ENCODE measurements at regions not wholly inside any gene's neighbourhood (a gene's known extent, or its start where the extent isn't known, plus 50 kb on each side); places are given as distances from the start of the nearest gene placed in this dataset.
"Not testable (repeated sequence)": the region's sequence is repeated elsewhere in the genome, so short reads cannot be mapped to it uniquely, and the experiment has no call there.

DNA sequence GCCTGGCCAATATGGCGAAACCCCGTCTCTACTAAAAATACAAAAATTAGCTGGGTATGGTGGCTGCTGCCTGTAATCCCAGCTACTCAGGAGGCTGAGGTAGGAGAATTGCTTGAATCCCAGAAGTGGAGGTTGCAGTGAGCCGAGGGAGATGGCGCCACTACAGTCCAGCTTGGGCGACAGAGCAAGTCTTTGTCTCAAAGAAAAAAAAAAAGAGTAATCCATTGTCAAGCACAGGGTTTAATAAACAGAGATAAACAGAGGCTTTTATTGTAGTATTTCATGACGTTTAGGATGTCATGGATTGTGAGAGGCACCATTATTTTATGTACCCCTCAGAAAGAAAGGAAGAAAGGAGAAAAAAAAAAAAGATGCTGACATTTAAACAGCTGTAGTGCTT lies 75.2 kb upstream of the RNU2-1 start:
- no peaks in the 10 kb centered on the region for H3K27me3 ChIP-seq (ENCODE audit: control insufficient read depth, low read length)
- H3K27ac ChIP-seq (ENCODE audit: low read depth, low read length) = no peak overlapping the region
- no peak for TF ChIP-seq CTCF (IDR thresholded peaks at IDR 0.05; ENCODE audit: low read depth, low read length, poor library complexity, severe bottlenecking)
- TF ChIP-seq EZH2phosphoT487 (IDR thresholded peaks at IDR 0.05; ENCODE audit: borderline replicate concordance, low read length) = no peak
- no peaks in the 10 kb centered on the region for H3K9me2 ChIP-seq (replicated peaks; ENCODE audit: control insufficient read depth, low read length)
- no peaks in the 10 kb centered on the region for H3K36me3 ChIP-seq (ENCODE audit: control insufficient read depth, low read length)
- H3K9me3 ChIP-seq (ENCODE audit: control insufficient read depth, insufficient read depth, low read length) = no peaks in the 10 kb centered on the region
- H3K4me1 ChIP-seq (ENCODE audit: control insufficient read depth, low read length) = no peaks in the 10 kb centered on the region
- 0 out of 2 replicates have a peak, but pooled peaks cover 9% of the 10 kb centered on the region for H3F3A ChIP-seq (ENCODE audit: control insufficient read depth, insufficient read depth)
- H3K79me2 ChIP-seq (ENCODE audit: control insufficient read depth, low read length) = no peaks in the 10 kb centered on the region
- H4K20me1 ChIP-seq (ENCODE audit: control insufficient read depth, insufficient read depth, low read depth, low read length) = no peaks in the 10 kb centered on the region
- no peak overlapping the region for H3K4me3 ChIP-seq (ENCODE audit: low read length)
- no peak overlapping the region for H3K4me2 ChIP-seq (ENCODE audit: low read length)

- H3K9me2 ChIP-seq (replicated peaks; ENCODE audit: control insufficient read depth, low read length); H3K27ac ChIP-seq (ENCODE audit: low read depth, low read length); H3K4me1 ChIP-seq (ENCODE audit: control insufficient read depth, low read length); H3K4me3 ChIP-seq (ENCODE audit: low read length); H4K20me1 ChIP-seq (ENCODE audit: control insufficient read depth, insufficient read depth, low read depth, low read length); H3K4me2 ChIP-seq (ENCODE audit: low read length); H3K79me2 ChIP-seq (ENCODE audit: control insufficient read depth, low read length); H3F3A ChIP-seq (ENCODE audit: control insufficient read depth, insufficient read depth); H3K27me3 ChIP-seq (ENCODE audit: control insufficient read depth, low read length); H3K36me3 ChIP-seq (ENCODE audit: control insufficient read depth, low read length); H3K9me3 ChIP-seq (ENCODE audit: control insufficient read depth, insufficient read depth, low read length): not testable (repeated sequence)
Observed at GRCh38 chr17:43304792-43305191, 71.0 kb upstream of the RNU2-1 start.

DNA sequence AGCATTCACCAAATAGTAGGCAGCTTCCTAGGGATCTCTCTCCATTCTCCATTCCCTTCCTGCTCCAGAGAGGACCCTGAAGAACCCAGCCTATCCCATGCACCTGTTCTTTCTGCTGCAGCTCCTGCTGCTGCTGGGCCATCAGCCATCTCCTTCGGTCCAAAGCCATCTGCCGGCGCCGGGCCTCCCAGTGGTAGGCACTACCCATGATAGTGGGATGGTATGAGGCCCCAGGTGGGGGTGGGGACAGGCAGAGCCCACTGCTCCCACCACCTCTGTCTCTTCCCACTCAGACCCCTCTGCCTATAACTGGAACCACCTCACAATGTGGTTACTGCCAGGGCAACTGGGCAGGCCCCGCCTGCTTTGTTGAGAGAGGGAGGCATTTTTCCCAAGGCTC lies 69.3 kb upstream of the RNU2-1 start:
- H3K4me1 ChIP-seq (ENCODE audit: control insufficient read depth, low read length); H4K20me1 ChIP-seq (ENCODE audit: control insufficient read depth, insufficient read depth, low read depth, low read length); H3K27ac ChIP-seq (ENCODE audit: low read depth, low read length); H3K9me3 ChIP-seq (ENCODE audit: control insufficient read depth, insufficient read depth, low read length); H3K4me3 ChIP-seq (ENCODE audit: low read length); H3K9me2 ChIP-seq (replicated peaks; ENCODE audit: control insufficient read depth, low read length); H3K36me3 ChIP-seq (ENCODE audit: control insufficient read depth, low read length); H3F3A ChIP-seq (ENCODE audit: control insufficient read depth, insufficient read depth); H3K27me3 ChIP-seq (ENCODE audit: control insufficient read depth, low read length); H3K4me2 ChIP-seq (ENCODE audit: low read length); H3K79me2 ChIP-seq (ENCODE audit: control insufficient read depth, low read length): not testable (repeated sequence)

GRCh38 chr17:43299300-43300076 lies 65.7 kb upstream of the RNU2-1 start:
- H4K20me1 ChIP-seq (ENCODE audit: control insufficient read depth, insufficient read depth, low read depth, low read length); H3K36me3 ChIP-seq (ENCODE audit: control insufficient read depth, low read length); H3K4me1 ChIP-seq (ENCODE audit: control insufficient read depth, low read length); H3K4me2 ChIP-seq (ENCODE audit: low read length); H3K9me2 ChIP-seq (replicated peaks; ENCODE audit: control insufficient read depth, low read length); H3K79me2 ChIP-seq (ENCODE audit: control insufficient read depth, low read length); H3K27me3 ChIP-seq (ENCODE audit: control insufficient read depth, low read length); H3F3A ChIP-seq (ENCODE audit: control insufficient read depth, insufficient read depth); H3K9me3 ChIP-seq (ENCODE audit: control insufficient read depth, insufficient read depth, low read length); H3K4me3 ChIP-seq (ENCODE audit: low read length); H3K27ac ChIP-seq (ENCODE audit: low read depth, low read length): not testable (repeated sequence)

- H3K27me3 ChIP-seq (ENCODE audit: control insufficient read depth, low read length); H3K79me2 ChIP-seq (ENCODE audit: control insufficient read depth, low read length); H3K36me3 ChIP-seq (ENCODE audit: control insufficient read depth, low read length); H3K4me1 ChIP-seq (ENCODE audit: control insufficient read depth, low read length); H3K9me2 ChIP-seq (replicated peaks; ENCODE audit: control insufficient read depth, low read length); H3K4me2 ChIP-seq (ENCODE audit: low read length); H4K20me1 ChIP-seq (ENCODE audit: control insufficient read depth, insufficient read depth, low read depth, low read length); H3K9me3 ChIP-seq (ENCODE audit: control insufficient read depth, insufficient read depth, low read length); H3F3A ChIP-seq (ENCODE audit: control insufficient read depth, insufficient read depth); H3K27ac ChIP-seq (ENCODE audit: low read depth, low read length); H3K4me3 ChIP-seq (ENCODE audit: low read length): not testable (repeated sequence)
Observed at GRCh38 chr17:43289670-43290069, 55.9 kb upstream of the RNU2-1 start.

- not testable (repeated sequence) for H3K27me3 ChIP-seq (ENCODE audit: control insufficient read depth, low read length); H3F3A ChIP-seq (ENCODE audit: control insufficient read depth, insufficient read depth); H3K9me2 ChIP-seq (replicated peaks; ENCODE audit: control insufficient read depth, low read length); H3K36me3 ChIP-seq (ENCODE audit: control insufficient read depth, low read length); H4K20me1 ChIP-seq (ENCODE audit: control insufficient read depth, insufficient read depth, low read depth, low read length); H3K9me3 ChIP-seq (ENCODE audit: control insufficient read depth, insufficient read depth, low read length); H3K27ac ChIP-seq (ENCODE audit: low read depth, low read length); H3K4me2 ChIP-seq (ENCODE audit: low read length); H3K79me2 ChIP-seq (ENCODE audit: control insufficient read depth, low read length); H3K4me3 ChIP-seq (ENCODE audit: low read length); H3K4me1 ChIP-seq (ENCODE audit: control insufficient read depth, low read length)
Observed at GRCh38 chr17:43283606-43284005, 49.8 kb upstream of the RNU2-1 start.
